HEK293 (cell line): ENCODE measurements at regions not wholly inside any gene's neighbourhood (a gene's known extent, or its start where the extent isn't known, plus 50 kb on each side); places are given as distances from the start of the nearest gene placed in this dataset.

ENCODE experiments used
- CTCF ChIA-PET: fragments of 350-600 bp; formaldehyde crosslinking; extraction: SDS; loops from one replicate; lab custom pipeline; 2021; ENCODE audit warnings: antibody characterized with exemption; lab: Yijun Ruan, JAX
- POLR2A ChIA-PET: fragments of 300-600 bp; formaldehyde crosslinking; extraction: SDS; loops from one replicate; lab custom pipeline; 2020; ENCODE audit warnings: antibody characterized with exemption, inconsistent platforms; lab: Yijun Ruan, JAX
- H3K27ac ChIP-seq: fragments of 200-500 bp; sonication (Bioruptor generic); 2 replicates; pipeline ENCODE4 v1.5.1; 2014; ENCODE audit warnings: low read depth, low read length, control low read depth, inconsistent platforms; ENCODE audit errors: extremely low read depth
- H3K36me3 ChIP-seq, 2 experiments: fragments of 200-500 bp in 1 of 2; sonication (Bioruptor generic) in 1 of 2; 1 replicate in 1 of 2; 2 replicates in 1 of 2; pipeline ENCODE4 v1.5.1; 2014 to 2017; ENCODE audit warnings: inconsistent platforms in 2 of 2, low read length in 2 of 2; ENCODE audit not compliant: control insufficient read depth in 2 of 2, insufficient read depth in 1 of 2
- H3K4me1 ChIP-seq: fragments of 200-500 bp; sonication (Bioruptor generic); 2 replicates; pipeline ENCODE4 v1.5.1; 2014; ENCODE audit warnings: mild to moderate bottlenecking, low read length, inconsistent platforms; ENCODE audit not compliant: control insufficient read depth, insufficient read depth
- H3K4me3 ChIP-seq: 2 replicates; pipeline ENCODE4 v1.5.1; 2011; ENCODE audit warnings: low read depth, mild to moderate bottlenecking, control low read depth, low read length, moderate library complexity
- H3K9me3 ChIP-seq: fragments of 200-500 bp; sonication (Bioruptor generic); 2 replicates; pipeline ENCODE4 v1.5.1; 2014; ENCODE audit warnings: low read depth, low read length, inconsistent platforms; ENCODE audit not compliant: control insufficient read depth, insufficient read depth
- BCL11B ChIP-seq: fragments of 450-650 bp; formaldehyde crosslinking; IDR thresholded peaks from 2 replicates; pipeline ENCODE4 v1.5.1; 2016; ENCODE audit warnings: low read depth, missing biosample characterization, missing genetic modification characterization
- KLF9 ChIP-seq: fragments of 450-650 bp; formaldehyde crosslinking; IDR thresholded peaks from 2 replicates; pipeline ENCODE4 v1.5.1; 2016; ENCODE audit warnings: missing biosample characterization, missing genetic modification characterization, low read depth
- SALL2 ChIP-seq: fragments of 450-650 bp; formaldehyde crosslinking; IDR thresholded peaks from 2 replicates; pipeline ENCODE4 v1.5.0; 2017; ENCODE audit warnings: missing biosample characterization, mild to moderate bottlenecking, missing genetic modification characterization, borderline replicate concordance
- ZFP69B ChIP-seq: fragments of 450-650 bp; formaldehyde crosslinking; IDR thresholded peaks from 2 replicates; pipeline ENCODE4 v1.5.1; 2016; ENCODE audit warnings: missing biosample characterization, missing genetic modification characterization
- ZIC2 ChIP-seq: fragments of 450-650 bp; formaldehyde crosslinking; IDR thresholded peaks from 2 replicates; pipeline ENCODE4 v1.5.1; 2016; ENCODE audit warnings: missing biosample characterization, missing genetic modification characterization
- ZNF140 ChIP-seq: fragments of 450-650 bp; formaldehyde crosslinking; IDR thresholded peaks from 2 replicates; pipeline ENCODE4 v1.5.1; 2016; ENCODE audit warnings: missing biosample characterization, missing genetic modification characterization
- ZNF157 ChIP-seq: fragments of 450-650 bp; formaldehyde crosslinking; IDR thresholded peaks from 2 replicates; pipeline ENCODE4 v1.5.1; 2016; ENCODE audit warnings: missing biosample characterization, missing genetic modification characterization
- ZNF239 ChIP-seq: fragments of 450-650 bp; formaldehyde crosslinking; IDR thresholded peaks from 2 replicates; pipeline ENCODE4 v1.5.1; 2016; ENCODE audit warnings: missing biosample characterization, missing genetic modification characterization
- ZNF280C ChIP-seq: fragments of 450-650 bp; formaldehyde crosslinking; IDR thresholded peaks from 2 replicates; pipeline ENCODE4 v1.5.1; 2016; ENCODE audit warnings: missing biosample characterization, missing genetic modification characterization
- ZNF37A ChIP-seq: fragments of 450-650 bp; IDR thresholded peaks from 2 replicates; pipeline ENCODE4 v1.5.1; 2018; ENCODE audit warnings: missing biosample characterization, missing genetic modification characterization
- ZNF529 ChIP-seq: fragments of 450-650 bp; formaldehyde crosslinking; IDR thresholded peaks from 2 replicates; pipeline ENCODE4 v1.5.1; 2017; ENCODE audit warnings: missing genetic modification characterization, missing biosample characterization; ENCODE audit not compliant: insufficient replicate concordance
- ZNF544 ChIP-seq: fragments of 450-650 bp; formaldehyde crosslinking; IDR thresholded peaks from 2 replicates; pipeline ENCODE4 v1.5.0; 2017; ENCODE audit warnings: missing biosample characterization, missing genetic modification characterization
- ZNF558 ChIP-seq: fragments of 450-650 bp; formaldehyde crosslinking; IDR thresholded peaks from 2 replicates; pipeline ENCODE4 v1.5.1; 2016; ENCODE audit warnings: missing biosample characterization, missing genetic modification characterization
- ZNF768 ChIP-seq: fragments of 450-650 bp; formaldehyde crosslinking; IDR thresholded peaks from 2 replicates; pipeline ENCODE4 v1.5.1; 2018; ENCODE audit warnings: missing biosample characterization, mild to moderate bottlenecking, missing genetic modification characterization
- ZNF777 ChIP-seq: fragments of 450-650 bp; formaldehyde crosslinking; IDR thresholded peaks from 2 replicates; pipeline ENCODE4 v1.5.1; 2017; ENCODE audit warnings: missing biosample characterization, missing genetic modification characterization, borderline replicate concordance
- ZNF785 ChIP-seq: fragments of 450-650 bp; formaldehyde crosslinking; IDR thresholded peaks from 2 replicates; pipeline ENCODE4 v1.5.1; 2016; ENCODE audit warnings: missing biosample characterization, missing genetic modification characterization
- ZNF791 ChIP-seq: fragments of 450-650 bp; formaldehyde crosslinking; IDR thresholded peaks from 2 replicates; pipeline ENCODE4 v1.5.1; 2016; ENCODE audit warnings: missing biosample characterization, missing genetic modification characterization
- TF ChIP-seq, protein P1 (sequence below): fragments of 450-650 bp; formaldehyde crosslinking; IDR thresholded peaks from 2 replicates; pipeline ENCODE4 v1.5.1; 2016; ENCODE audit warnings: missing biosample characterization, missing genetic modification characterization
- TF ChIP-seq, protein P2 (sequence below): fragments of 450-650 bp; formaldehyde crosslinking; IDR thresholded peaks from 2 replicates; pipeline ENCODE4 v1.5.1; 2017; ENCODE audit warnings: missing biosample characterization, missing genetic modification characterization
- TF ChIP-seq, protein P3 (sequence below): fragments of 450-650 bp; formaldehyde crosslinking; IDR thresholded peaks from 2 replicates; pipeline ENCODE4 v1.5.1; 2016; ENCODE audit warnings: missing biosample characterization, missing genetic modification characterization, low read depth

DNA sequence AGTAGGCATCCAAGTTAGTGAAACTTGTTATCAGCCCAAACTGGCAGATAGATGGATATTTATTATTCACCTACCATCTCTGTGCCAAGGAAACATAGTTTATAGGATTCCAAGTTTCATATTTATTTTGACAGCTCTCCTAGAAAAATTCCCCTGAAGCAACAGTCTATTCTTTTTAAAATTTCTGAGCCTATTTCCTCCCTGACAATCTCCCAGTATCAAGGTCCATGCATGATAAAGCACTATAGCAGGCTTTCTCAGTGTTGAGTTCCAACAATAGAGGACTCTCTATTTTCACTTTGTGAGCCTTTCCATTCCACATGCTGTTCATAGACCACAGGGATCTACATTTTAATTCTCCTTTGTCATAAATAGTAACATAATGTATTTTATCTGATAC, 312.6 kb downstream of the SLITRK6 start:
- H3K36me3 ChIP-seq: no peaks in the 10 kb centered on the region
- ChIA-PET CTCF (interaction anchor here (0.7 kb wide), 1 partner anchor 739 kb away, joined by 3 read pairs; no protein-coding TSS in a partner anchor), POLR2A (no interaction called here)
- H3K9me3 ChIP-seq: no peaks in the 10 kb centered on the region
- H3K4me1 ChIP-seq: no peaks in the 10 kb centered on the region
- TF ChIP-seq SALL2 (no peak), ZNF157 (tag by site-specific recombination) (no peak), ZNF37A (tag by site-specific recombination) (no peak), ZNF280C (tag by site-specific recombination) (no peak), ZNF239 (tag by site-specific recombination) (no peak), ZNF768 (no peak), ZIC2 (tag by site-specific recombination) (no peak), ZNF791 (tag by site-specific recombination) (no peak), ZNF140 (tag by site-specific recombination) (no peak), KLF9 (tag by site-specific recombination) (no peak), ZNF529 (tag by site-specific recombination) (no peak), BCL11B (no peak), ZNF785 (tag by site-specific recombination) (no peak), ZNF777 (tag by site-specific recombination) (no peak)
- TF ChIP-seq, protein P1, sequence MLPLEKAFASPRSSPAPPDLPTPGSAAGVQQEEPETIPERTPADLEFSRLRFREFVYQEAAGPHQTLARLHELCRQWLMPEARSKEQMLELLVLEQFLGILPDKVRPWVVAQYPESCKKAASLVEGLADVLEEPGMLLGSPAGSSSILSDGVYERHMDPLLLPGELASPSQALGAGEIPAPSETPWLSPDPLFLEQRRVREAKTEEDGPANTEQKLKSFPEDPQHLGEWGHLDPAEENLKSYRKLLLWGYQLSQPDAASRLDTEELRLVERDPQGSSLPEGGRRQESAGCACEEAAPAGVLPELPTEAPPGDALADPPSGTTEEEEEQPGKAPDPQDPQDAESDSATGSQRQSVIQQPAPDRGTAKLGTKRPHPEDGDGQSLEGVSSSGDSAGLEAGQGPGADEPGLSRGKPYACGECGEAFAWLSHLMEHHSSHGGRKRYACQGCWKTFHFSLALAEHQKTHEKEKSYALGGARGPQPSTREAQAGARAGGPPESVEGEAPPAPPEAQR: no peak
- TF ChIP-seq, protein P2, sequence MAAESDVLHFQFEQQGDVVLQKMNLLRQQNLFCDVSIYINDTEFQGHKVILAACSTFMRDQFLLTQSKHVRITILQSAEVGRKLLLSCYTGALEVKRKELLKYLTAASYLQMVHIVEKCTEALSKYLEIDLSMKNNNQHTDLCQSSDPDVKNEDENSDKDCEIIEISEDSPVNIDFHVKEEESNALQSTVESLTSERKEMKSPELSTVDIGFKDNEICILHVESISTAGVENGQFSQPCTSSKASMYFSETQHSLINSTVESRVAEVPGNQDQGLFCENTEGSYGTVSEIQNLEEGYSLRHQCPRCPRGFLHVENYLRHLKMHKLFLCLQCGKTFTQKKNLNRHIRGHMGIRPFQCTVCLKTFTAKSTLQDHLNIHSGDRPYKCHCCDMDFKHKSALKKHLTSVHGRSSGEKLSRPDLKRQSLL (tag by site-specific recombination): no peak
- TF ChIP-seq, protein P3, sequence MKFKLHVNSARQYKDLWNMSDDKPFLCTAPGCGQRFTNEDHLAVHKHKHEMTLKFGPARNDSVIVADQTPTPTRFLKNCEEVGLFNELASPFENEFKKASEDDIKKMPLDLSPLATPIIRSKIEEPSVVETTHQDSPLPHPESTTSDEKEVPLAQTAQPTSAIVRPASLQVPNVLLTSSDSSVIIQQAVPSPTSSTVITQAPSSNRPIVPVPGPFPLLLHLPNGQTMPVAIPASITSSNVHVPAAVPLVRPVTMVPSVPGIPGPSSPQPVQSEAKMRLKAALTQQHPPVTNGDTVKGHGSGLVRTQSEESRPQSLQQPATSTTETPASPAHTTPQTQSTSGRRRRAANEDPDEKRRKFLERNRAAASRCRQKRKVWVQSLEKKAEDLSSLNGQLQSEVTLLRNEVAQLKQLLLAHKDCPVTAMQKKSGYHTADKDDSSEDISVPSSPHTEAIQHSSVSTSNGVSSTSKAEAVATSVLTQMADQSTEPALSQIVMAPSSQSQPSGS (tag by site-specific recombination): no peak
- H3K4me3 ChIP-seq: no peak overlapping the region
- no peak overlapping the region for H3K27ac ChIP-seq

- Histone ChIP-seq H3K36me3 (no peaks in the 10 kb centered on the region), H3K27ac (no peak overlapping the region), H3K9me3 (no peaks in the 10 kb centered on the region), H3K4me1 (no peaks in the 10 kb centered on the region), H3K4me3 (no peak overlapping the region)
- TF ChIP-seq ZIC2 (tag by site-specific recombination): no peak
- TF ChIP-seq ZFP69B (tag by site-specific recombination): no peak
- TF ChIP-seq ZNF558 (tag by site-specific recombination): no peak
- TF ChIP-seq ZNF785 (tag by site-specific recombination): no peak
- no peak for TF ChIP-seq ZNF544 (tag by site-specific recombination)
- ChIA-PET CTCF (no interaction called here), POLR2A (no interaction called here)
These were observed 326.1 kb downstream of the SLITRK6 start for GRCh38 chr13:85473144-85473543.
